K562 (cell line): ENCODE measurements at regions not wholly inside any gene's neighbourhood (a gene's known extent, or its start where the extent isn't known, plus 50 kb on each side); places are given as distances from the start of the nearest gene placed in this dataset.

Experiments used
- CC2D1A ChIP-seq: fragments of 450-650 bp; IDR thresholded peaks from 2 replicates; pipeline ENCODE4 v1.6.1; 2017; ENCODE audit warnings: mild to moderate bottlenecking
- PATZ1 ChIP-seq: fragments of 250-450 bp; sonication (Bioruptor Pico); IDR thresholded peaks from 2 replicates; pipeline ENCODE4 v1.5.0; 2020; ENCODE audit warnings: mild to moderate bottlenecking, borderline replicate concordance
- U2AF1 ChIP-seq: fragments of 200-400 bp; formaldehyde crosslinking; optimal IDR thresholded peaks from 2 replicates; pipeline ENCODE3; 2017; ENCODE audit warnings: mild to moderate bottlenecking, low read depth, low read length, moderate library complexity
- ZFP1 ChIP-seq: fragments of 450-650 bp; formaldehyde crosslinking; IDR thresholded peaks from 2 replicates; pipeline ENCODE4 v1.4.0; 2020; ENCODE audit warnings: mild to moderate bottlenecking, mixed read lengths

- TF ChIP-seq PATZ1 (CRISPR knock-in tag) (no peak), U2AF1 (no peak), ZFP1 (CRISPR knock-in tag) (no peak), CC2D1A (no peak)
Observed at GRCh38 chr9:84617411-84618029, 52.0 kb upstream of the NTRK2 start (continued).
